Activated T-cell treated with anti-CD3 and anti-CD28 coated beads for 24 hours (primary cell): ENCODE measurements at regions not wholly inside any gene's neighbourhood (a gene's known extent, or its start where the extent isn't known, plus 50 kb on each side); places are given as distances from the start of the nearest gene placed in this dataset.

Source experiments
- DNase-seq: peaks from one replicate; pipeline ENCODE4 v3.0.0-alpha.2; 2020; ENCODE audit warnings: low read depth

DNA sequence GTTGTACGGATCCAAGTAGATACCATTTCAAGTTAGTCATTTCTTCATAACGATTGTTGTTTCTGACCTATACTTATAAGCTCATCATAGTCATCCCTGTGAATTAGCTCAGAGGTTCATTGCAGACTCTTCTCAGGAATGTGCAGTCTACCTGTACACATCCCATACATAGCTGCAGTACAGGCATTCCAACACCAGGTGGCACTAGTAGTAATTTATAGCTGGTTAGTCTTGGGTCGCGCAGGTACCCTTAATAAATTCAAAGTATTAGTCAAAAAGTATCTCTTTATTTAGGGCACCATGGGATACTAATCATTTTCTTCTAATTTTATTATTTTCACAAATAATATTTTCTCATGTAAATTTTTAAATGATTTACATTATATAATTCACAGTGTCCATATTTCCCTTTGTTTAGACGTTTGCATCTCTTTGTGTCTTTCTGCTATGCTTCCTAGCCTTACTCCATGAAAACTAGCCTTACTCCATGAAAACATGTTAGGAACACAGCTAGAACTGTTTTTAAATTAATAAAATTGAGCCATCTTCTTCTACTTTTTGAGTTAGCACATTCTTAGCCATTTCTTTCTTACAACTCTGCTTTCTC lies 128.6 kb upstream of the FAM83B start:
- peak; percentile 15 for DNase-seq

DNA sequence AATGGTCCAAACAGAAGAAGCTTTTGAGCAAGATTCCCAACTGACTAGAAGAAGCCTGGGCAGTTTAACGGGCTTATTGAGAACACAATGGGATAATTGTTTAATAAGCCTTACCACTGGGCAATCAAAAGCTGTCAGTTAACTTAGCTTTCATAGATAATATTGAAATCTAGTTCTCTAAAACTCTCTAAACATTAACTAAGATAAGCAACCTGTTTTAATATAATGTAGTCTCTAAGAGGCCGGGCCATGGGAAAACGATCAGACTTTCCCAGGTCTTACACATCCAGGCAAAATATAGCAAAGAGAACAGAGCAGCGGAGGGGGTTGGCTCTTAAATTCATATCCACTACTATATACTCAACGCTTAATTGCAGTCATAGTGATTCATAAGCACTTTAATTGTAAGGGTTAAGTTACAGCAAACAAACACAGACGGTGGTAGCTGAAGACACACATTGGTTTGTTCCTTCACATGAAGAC lies 128.0 kb upstream of the FAM83B start:
- DNase-seq: no peak

GRCh38 chr6:54719131-54719530 lies 127.4 kb upstream of the FAM83B start:
- DNase-seq: no peak

DNA sequence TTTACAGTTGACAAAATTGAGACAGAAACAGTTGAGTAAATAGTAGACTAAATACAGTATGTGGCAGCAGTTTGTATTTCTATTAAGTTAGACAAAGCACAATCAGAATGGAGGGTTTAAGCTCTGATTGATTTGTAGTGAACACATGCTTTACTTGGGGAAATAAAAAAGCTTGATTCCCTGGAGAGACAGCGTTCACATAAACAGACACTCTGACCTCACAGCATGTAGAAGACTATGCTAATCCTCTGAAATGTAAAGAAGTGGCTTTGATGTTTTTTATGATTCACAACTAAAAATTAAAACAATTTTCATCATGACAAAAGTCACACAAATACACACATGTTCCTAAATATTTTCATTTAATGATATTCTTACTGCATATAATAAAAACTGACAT lies 126.9 kb upstream of the FAM83B start:
- no peak for DNase-seq

GRCh38 chr6:54722328-54722727 lies 124.2 kb upstream of the FAM83B start:
- no peak for DNase-seq

- DNase-seq: no peak
Measured at GRCh38 chr6:54729716-54730115, 116.9 kb upstream of the FAM83B start.

GRCh38 chr6:54730767-54731630 lies 115.6 kb upstream of the FAM83B start:
- DNase-seq: no peak

GRCh38 chr6:54737247-54737646 lies 109.3 kb upstream of the FAM83B start:
- DNase-seq: no peak

DNA sequence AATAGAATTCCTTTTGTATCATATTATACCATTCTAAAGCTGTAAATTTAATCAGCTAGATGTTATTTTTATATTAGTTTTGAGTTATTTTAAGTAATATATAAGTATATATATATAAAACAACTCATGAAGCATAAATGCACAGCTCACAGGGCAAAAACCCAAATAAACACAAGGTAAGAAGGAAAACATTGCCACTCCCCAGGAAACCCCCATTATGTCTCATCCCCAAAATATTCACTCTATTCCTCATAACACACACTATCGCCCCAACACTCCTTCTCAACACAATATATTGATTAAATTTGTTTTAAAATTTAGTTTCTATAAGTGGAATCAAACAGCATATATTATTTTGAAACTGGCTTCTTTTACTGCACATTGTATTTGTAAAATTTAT lies 98.6 kb upstream of the FAM83B start:
- DNase-seq: no peak

DNA sequence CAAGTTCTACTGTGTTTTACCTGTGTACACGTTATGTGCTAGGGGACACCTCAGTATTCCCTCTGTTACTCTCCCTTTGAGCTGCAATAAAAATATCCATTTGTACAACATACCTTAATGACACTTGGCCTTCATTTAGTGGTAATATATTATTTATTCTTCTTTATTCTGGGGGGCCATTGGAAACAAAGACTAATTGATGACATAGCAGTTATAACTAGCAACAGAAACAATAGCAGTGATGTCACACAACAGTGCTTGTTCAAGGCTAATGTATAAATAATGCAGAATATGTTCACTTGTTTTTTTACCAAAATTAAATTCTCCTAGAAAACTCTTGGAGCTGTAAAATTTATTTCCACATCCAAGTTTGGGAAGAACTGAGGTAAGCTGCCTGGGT lies 92.2 kb upstream of the FAM83B start:
- no peak for DNase-seq

GRCh38 chr6:54758340-54758739 lies 88.2 kb upstream of the FAM83B start:
- DNase-seq: no peak

DNA sequence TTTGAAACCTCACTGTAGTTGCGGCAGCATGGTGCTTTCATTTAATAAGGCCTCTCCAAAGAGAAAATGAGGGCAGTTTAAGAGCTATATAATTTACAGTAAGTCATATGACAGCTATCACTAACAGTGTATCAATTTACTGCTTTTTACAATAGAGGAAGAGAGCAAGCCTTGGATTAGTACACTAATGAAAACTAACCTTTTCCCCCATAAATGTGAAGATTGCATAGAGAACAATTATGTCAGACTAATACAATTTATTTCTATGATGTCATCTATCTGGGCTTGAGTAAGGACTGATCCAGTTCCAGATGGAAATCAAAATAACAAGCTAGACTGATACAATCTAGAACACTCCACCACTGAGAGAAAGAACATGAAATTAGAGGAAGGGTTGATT lies 78.1 kb upstream of the FAM83B start:
- no peak for DNase-seq

DNA sequence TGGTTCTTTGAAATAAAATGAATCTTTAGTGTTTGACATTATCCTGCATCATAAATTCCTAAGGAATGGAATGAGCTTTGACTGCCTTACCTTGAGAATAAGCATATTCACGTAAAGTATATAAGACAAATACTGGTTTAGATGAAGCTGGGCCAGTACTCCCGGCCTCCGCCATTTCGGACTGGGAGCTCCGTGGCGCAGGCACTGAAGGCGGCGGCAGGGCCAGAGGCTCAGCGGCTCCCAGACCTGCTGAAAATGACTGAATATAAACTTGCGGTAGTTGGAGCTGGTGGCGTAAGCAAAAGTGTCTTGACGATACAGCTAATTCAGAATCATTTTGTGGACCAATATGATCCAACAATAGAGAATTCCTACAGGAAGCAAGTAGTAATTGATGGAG lies 76.2 kb upstream of the FAM83B start:
- no peak for DNase-seq

DNA sequence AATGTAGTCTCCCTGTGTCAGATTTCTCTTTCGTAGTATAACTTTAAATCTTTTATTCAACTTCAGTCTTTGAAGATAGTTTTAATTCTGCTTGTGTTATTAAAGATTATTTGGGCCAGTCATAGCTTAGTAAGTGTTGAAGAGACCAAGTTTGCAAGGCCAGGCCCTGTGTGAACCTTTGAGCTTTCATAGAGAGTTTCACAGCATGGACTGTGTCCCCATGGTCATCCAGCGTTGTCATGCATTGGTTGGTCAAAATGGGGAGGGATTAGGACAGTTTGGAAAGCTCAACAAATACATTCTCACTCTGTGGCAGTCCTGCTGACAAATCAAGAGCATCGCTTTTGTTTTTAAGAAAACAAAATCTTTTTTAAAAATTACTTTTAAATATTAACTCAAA lies 74.6 kb upstream of the FAM83B start:
- DNase-seq: no peak

DNA sequence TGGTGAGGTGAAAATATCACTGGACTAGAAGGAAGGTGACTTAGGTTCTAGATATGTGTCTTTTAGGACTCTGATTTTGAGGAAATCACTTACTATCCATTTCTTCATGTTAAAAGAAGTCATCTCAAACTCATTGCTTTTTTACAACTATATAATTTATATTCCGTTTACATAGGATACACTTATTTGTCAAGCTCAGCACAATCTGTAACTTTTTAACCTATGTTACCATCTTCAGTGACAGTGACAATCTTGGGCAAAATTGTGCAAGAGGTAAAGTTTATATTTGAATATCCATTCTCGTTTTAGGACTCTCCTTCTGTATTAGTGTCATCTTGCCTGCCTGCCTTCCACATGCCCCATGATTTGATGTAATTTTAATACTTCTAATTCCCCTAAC lies 74.0 kb upstream of the FAM83B start:
- DNase-seq: no peak

GRCh38 chr6:54775576-54775975 lies 71.0 kb upstream of the FAM83B start:
- DNase-seq: no peak

GRCh38 chr6:54776891-54777290 lies 69.7 kb upstream of the FAM83B start:
- DNase-seq: no peak

- DNase-seq: no peak
Measured at GRCh38 chr6:54778731-54779130, 67.8 kb upstream of the FAM83B start.

DNA sequence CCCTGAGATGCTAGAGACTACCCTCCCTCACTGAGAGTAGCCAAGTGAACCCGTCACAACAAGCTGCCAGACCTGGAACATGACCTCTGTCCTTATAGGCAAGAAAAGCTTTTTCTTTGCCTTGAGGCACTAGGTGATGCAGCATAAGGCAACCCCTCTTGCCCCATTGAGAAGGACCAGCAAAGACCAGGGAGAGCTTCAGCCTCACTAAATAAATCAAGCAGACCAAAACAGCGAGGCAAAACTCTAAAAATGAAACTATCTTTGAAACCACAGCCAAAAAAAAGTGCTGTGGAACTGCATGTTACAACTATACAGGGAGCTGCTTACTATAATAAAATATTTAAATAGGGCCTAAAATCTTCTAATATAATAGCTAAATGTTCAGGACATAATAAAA lies 62.6 kb upstream of the FAM83B start:
- DNase-seq: no peak

GRCh38 chr6:54786154-54786553 lies 60.4 kb upstream of the FAM83B start:
- no peak for DNase-seq

GRCh38 chr6:54787825-54788224 lies 58.7 kb upstream of the FAM83B start:
- no peak for DNase-seq
